Esophagus squamous epithelium (tissue), 4 donors: ENCODE measurements at regions not wholly inside any gene's neighbourhood (a gene's known extent, or its start where the extent isn't known, plus 50 kb on each side); places are given as distances from the start of the nearest gene placed in this dataset.
"Not testable (repeated sequence)": the region's sequence is repeated elsewhere in the genome, so short reads cannot be mapped to it uniquely, and the experiment has no call there.

Source experiments
- POLR2A ChIP-seq, 4 donors: fragments of 450-650 bp; IDR thresholded peaks; one replicate each; pipeline ENCODE4 v1.6.1; 2017; ENCODE audit warnings: antibody characterized with exemption in 4 of 4, mild to moderate bottlenecking in 4 of 4, moderate library complexity in 3 of 4
- TF ChIP-seq, protein P1 (sequence below), 6 experiments: fragments of 450-650 bp in 4 of 6; fragments of 200-600 bp in 2 of 6; sonication (generic) in 2 of 6; IDR thresholded peaks; one replicate each; pipeline ENCODE4 v1.5.1; 2016 to 2019; ENCODE audit warnings: antibody characterized with exemption in 6 of 6, mild to moderate bottlenecking in 4 of 6, moderate library complexity in 4 of 6

DNA sequence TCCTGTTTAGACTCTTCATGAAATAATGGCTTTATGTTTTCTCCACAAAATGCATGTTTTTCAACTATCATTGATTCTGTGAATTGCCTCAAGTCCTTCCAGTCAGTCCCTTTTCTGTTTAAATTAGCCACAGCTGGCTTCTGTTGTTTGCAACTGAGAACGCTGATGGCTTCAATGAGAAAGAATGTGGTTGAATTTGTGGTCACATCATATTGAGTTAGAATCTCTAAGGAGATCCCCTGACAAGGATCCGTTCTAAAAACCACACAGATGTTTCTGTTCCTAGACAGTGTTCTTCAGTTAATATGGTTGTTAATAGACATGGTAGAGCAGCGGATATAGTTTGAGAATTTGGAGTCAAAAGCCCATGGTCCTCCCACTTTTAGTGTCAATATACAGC lies 323.6 kb upstream of the NOTCH2NLA start:
- TF ChIP-seq, protein P1, sequence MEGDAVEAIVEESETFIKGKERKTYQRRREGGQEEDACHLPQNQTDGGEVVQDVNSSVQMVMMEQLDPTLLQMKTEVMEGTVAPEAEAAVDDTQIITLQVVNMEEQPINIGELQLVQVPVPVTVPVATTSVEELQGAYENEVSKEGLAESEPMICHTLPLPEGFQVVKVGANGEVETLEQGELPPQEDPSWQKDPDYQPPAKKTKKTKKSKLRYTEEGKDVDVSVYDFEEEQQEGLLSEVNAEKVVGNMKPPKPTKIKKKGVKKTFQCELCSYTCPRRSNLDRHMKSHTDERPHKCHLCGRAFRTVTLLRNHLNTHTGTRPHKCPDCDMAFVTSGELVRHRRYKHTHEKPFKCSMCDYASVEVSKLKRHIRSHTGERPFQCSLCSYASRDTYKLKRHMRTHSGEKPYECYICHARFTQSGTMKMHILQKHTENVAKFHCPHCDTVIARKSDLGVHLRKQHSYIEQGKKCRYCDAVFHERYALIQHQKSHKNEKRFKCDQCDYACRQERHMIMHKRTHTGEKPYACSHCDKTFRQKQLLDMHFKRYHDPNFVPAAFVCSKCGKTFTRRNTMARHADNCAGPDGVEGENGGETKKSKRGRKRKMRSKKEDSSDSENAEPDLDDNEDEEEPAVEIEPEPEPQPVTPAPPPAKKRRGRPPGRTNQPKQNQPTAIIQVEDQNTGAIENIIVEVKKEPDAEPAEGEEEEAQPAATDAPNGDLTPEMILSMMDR (IDR thresholded peaks at IDR 0.05) = not testable (repeated sequence)
- not testable (repeated sequence) for TF ChIP-seq POLR2A (IDR thresholded peaks at IDR 0.05)
